GM21576 (cell line): ENCODE measurements at regions not wholly inside any gene's neighbourhood (a gene's known extent, or its start where the extent isn't known, plus 50 kb on each side); places are given as distances from the start of the nearest gene placed in this dataset.

Experiments used
- ATAC-seq: cut with Tn5 transposase; IDR thresholded peaks from one replicate; pipeline ENCODE4 v1.9.1; 2021; ENCODE audit warnings: mild to moderate bottlenecking, moderate library complexity; ENCODE audit not compliant: unreplicated experiment

- no peak for ATAC-seq
These were observed 349.1 kb downstream of the LIG4 start for GRCh38 chr13:107866032-107866940.

- ATAC-seq, result no peak
These were observed 349.7 kb downstream of the LIG4 start for GRCh38 chr13:107865643-107866031.

GRCh38 chr13:107865318-107865575 lies 350.1 kb downstream of the LIG4 start:
- ATAC-seq, result no peak

- no peak for ATAC-seq
These were observed 350.6 kb downstream of the LIG4 start for GRCh38 chr13:107864543-107865317.

GRCh38 chr13:107860284-107860683 lies 355.1 kb downstream of the LIG4 start:
- no peak for ATAC-seq

GRCh38 chr13:107854880-107855279 lies 360.5 kb downstream of the LIG4 start:
- ATAC-seq, result no peak

GRCh38 chr13:107852072-107852471 lies 363.3 kb downstream of the LIG4 start:
- ATAC-seq, result no peak

- no peak for ATAC-seq
These were observed 363.7 kb downstream of the LIG4 start for GRCh38 chr13:107851670-107852069.

GRCh38 chr13:107847406-107847805 lies 367.9 kb downstream of the LIG4 start:
- ATAC-seq, result no peak

- ATAC-seq, result no peak
These were observed 368.7 kb downstream of the LIG4 start for GRCh38 chr13:107846642-107847041.

GRCh38 chr13:107845911-107846310 lies 369.4 kb downstream of the LIG4 start:
- ATAC-seq, result no peak

- ATAC-seq, result no peak
These were observed 371.7 kb downstream of the LIG4 start for GRCh38 chr13:107843681-107844080.

GRCh38 chr13:107843281-107843680 lies 372.1 kb downstream of the LIG4 start:
- ATAC-seq, result no peak

GRCh38 chr13:107842562-107843180 lies 372.7 kb downstream of the LIG4 start:
- ATAC-seq, result no peak

GRCh38 chr13:107838588-107839161 lies 376.7 kb downstream of the LIG4 start:
- no peak for ATAC-seq

- no peak for ATAC-seq
These were observed 378.7 kb downstream of the LIG4 start for GRCh38 chr13:107836685-107837084.

- ATAC-seq, result no peak
These were observed 379.9 kb downstream of the LIG4 start for GRCh38 chr13:107835339-107836018.

GRCh38 chr13:107834717-107835116 lies 380.6 kb downstream of the LIG4 start:
- ATAC-seq, result no peak

GRCh38 chr13:107834281-107834680 lies 381.1 kb downstream of the LIG4 start:
- no peak for ATAC-seq

GRCh38 chr13:107832500-107833100 lies 382.7 kb downstream of the LIG4 start:
- ATAC-seq, result no peak
